PC-9 (cell line): ENCODE measurements at regions not wholly inside any gene's neighbourhood (a gene's known extent, or its start where the extent isn't known, plus 50 kb on each side); places are given as distances from the start of the nearest gene placed in this dataset.
A peak's percentile ranks its signal among the peaks of the same experiment; 100 is the strongest.

ENCODE experiments used
- BruUV-seq: library from RNA; stranded (reverse); fragments of 400-500 nt; replicated peaks from 2 replicates; lab custom pipeline; 2021; lab: Mats Ljungman, UMichigan
- CTCF ChIA-PET: fragments of 300-600 bp; sonication (Branson Sonifier 250); formaldehyde crosslinking; loops from one replicate; lab custom pipeline; 2022; ENCODE audit warnings: antibody characterized with exemption; lab: Charles Lee
- POLR2A ChIA-PET: fragments of 300-600 bp; sonication (Branson Sonifier 250); formaldehyde crosslinking; loops from one replicate; lab custom pipeline; 2022; ENCODE audit warnings: antibody characterized with exemption; ENCODE audit not compliant: unreplicated experiment; lab: Charles Lee
- DNase-seq, 2 experiments: peaks; one replicate each; pipeline versions ENCODE4 v3.0.0 to v3.0.0-alpha.2; 2015 to 2022; ENCODE audit warnings: mixed read lengths in 1 of 2
- H2AFZ ChIP-seq: fragments of 200-600 bp; sonication (generic); 2 replicates; pipeline ENCODE4 v1.8.1; 2017; ENCODE audit warnings: antibody characterized with exemption
- H3F3A ChIP-seq: fragments of 200-600 bp; sonication (generic); 2 replicates; pipeline ENCODE4 v1.8.1; 2017; ENCODE audit warnings: antibody characterized with exemption, mild to moderate bottlenecking, low read depth; ENCODE audit not compliant: insufficient read depth
- H3K27ac ChIP-seq: fragments of 200-600 bp; sonication (generic); 2 replicates; pipeline ENCODE4 v1.6.1; 2016; ENCODE audit warnings: mixed run types
- H3K27me3 ChIP-seq: fragments of 200-600 bp; sonication (generic); 2 replicates; pipeline ENCODE4 v1.6.1; 2016; ENCODE audit warnings: low read depth, mixed run types; ENCODE audit not compliant: insufficient read depth
- H3K36me3 ChIP-seq: fragments of 200-600 bp; sonication (generic); 2 replicates; pipeline ENCODE4 v1.6.1; 2016; ENCODE audit warnings: low read depth, mixed run types
- H3K4me1 ChIP-seq: fragments of 200-600 bp; sonication (generic); replicated peaks from 2 replicates; pipeline ENCODE4 v1.6.1; 2016; ENCODE audit warnings: mixed run types; ENCODE audit not compliant: insufficient read depth
- H3K4me2 ChIP-seq: fragments of 200-600 bp; sonication (generic); 2 replicates; pipeline ENCODE4 v1.6.1; 2017; ENCODE audit warnings: mixed run types
- H3K4me3 ChIP-seq: fragments of 200-600 bp; sonication (generic); 2 replicates; pipeline ENCODE4 v1.6.1; 2016; ENCODE audit warnings: mixed run types
- H3K79me2 ChIP-seq: fragments of 200-600 bp; sonication (generic); 2 replicates; pipeline ENCODE4 v1.6.1; 2017; ENCODE audit warnings: low read depth, mixed run types
- H3K9me2 ChIP-seq: fragments of 200-600 bp; sonication (generic); 2 replicates; pipeline ENCODE4 v1.8.1; 2017; ENCODE audit warnings: mild to moderate bottlenecking; ENCODE audit not compliant: insufficient read depth
- H3K9me3 ChIP-seq: fragments of 200-600 bp; sonication (generic); 2 replicates; pipeline ENCODE4 v1.8.1; 2016; ENCODE audit warnings: low read depth; ENCODE audit not compliant: insufficient read depth
- H4K20me1 ChIP-seq: fragments of 200-600 bp; sonication (generic); 2 replicates; pipeline ENCODE4 v1.8.1; 2017; ENCODE audit not compliant: insufficient read depth
- EZH2 ChIP-seq: fragments of 200-600 bp; sonication (generic); IDR thresholded peaks from 2 replicates; pipeline ENCODE4 v1.8.0; 2017; ENCODE audit warnings: antibody characterized with exemption, low read depth
- intact Hi-C: fragments of 100-400 bp; cut with micrococcal nuclease; formaldehyde crosslinking; loops from one replicate; pipeline ENCODE4 v1.10.0; 2022; ENCODE audit not compliant: unreplicated experiment
- TF ChIP-seq, protein P1 (sequence below): fragments of 200-600 bp; sonication (generic); conservative IDR thresholded peaks from 2 replicates; pipeline ENCODE4 v1.6.1; 2017; ENCODE audit warnings: mixed run types, antibody characterized with exemption, mild to moderate bottlenecking, moderate library complexity

GRCh38 chr14:46368275-46368674 is 283.3 kb downstream of the RPL10L start:
- H3F3A ChIP-seq = no peaks in the 10 kb centered on the region
- no peaks in the 10 kb centered on the region for H3K27me3 ChIP-seq
- no peak overlapping the region for H3K27ac ChIP-seq
- no peaks in the 10 kb centered on the region for H3K36me3 ChIP-seq
- intact Hi-C loops = no loop called here
- BruUV-seq = no TSS peak
- no peak overlapping the region for H3K4me2 ChIP-seq
- H3K9me2 ChIP-seq = no peaks in the 10 kb centered on the region
- no peak for TF ChIP-seq EZH2
- TF ChIP-seq, protein P1, sequence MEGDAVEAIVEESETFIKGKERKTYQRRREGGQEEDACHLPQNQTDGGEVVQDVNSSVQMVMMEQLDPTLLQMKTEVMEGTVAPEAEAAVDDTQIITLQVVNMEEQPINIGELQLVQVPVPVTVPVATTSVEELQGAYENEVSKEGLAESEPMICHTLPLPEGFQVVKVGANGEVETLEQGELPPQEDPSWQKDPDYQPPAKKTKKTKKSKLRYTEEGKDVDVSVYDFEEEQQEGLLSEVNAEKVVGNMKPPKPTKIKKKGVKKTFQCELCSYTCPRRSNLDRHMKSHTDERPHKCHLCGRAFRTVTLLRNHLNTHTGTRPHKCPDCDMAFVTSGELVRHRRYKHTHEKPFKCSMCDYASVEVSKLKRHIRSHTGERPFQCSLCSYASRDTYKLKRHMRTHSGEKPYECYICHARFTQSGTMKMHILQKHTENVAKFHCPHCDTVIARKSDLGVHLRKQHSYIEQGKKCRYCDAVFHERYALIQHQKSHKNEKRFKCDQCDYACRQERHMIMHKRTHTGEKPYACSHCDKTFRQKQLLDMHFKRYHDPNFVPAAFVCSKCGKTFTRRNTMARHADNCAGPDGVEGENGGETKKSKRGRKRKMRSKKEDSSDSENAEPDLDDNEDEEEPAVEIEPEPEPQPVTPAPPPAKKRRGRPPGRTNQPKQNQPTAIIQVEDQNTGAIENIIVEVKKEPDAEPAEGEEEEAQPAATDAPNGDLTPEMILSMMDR = no peak
- H3K79me2 ChIP-seq = no peaks in the 10 kb centered on the region
- no peaks in the 10 kb centered on the region for H4K20me1 ChIP-seq
- no peak for DNase-seq
- ChIA-PET POLR2A (no interaction called here), CTCF (no interaction called here)
- no peaks in the 10 kb centered on the region for H3K9me3 ChIP-seq
- H2AFZ ChIP-seq = no peak overlapping the region
- H3K4me3 ChIP-seq = no peak overlapping the region
- H3K4me1 ChIP-seq = no peaks in the 10 kb centered on the region

GRCh38 chr14:46352844-46353243 is 298.7 kb downstream of the RPL10L start:
- H3K4me3 ChIP-seq = no peak overlapping the region
- no TSS peak for BruUV-seq
- H3K36me3 ChIP-seq = no peaks in the 10 kb centered on the region
- CTCF ChIA-PET = no interaction called here
- H3K4me1 ChIP-seq = no peaks in the 10 kb centered on the region
- intact Hi-C loops = no loop called here
- no peaks in the 10 kb centered on the region for H4K20me1 ChIP-seq
- no peak overlapping the region for H3K4me2 ChIP-seq
- DNase-seq = no peak
- H3K9me3 ChIP-seq = no peaks in the 10 kb centered on the region
- no peak overlapping the region for H3K27ac ChIP-seq
- TF ChIP-seq EZH2 = no peak
- TF ChIP-seq, protein P1 = no peak
- no peak overlapping the region for H2AFZ ChIP-seq
- H3F3A ChIP-seq = no peaks in the 10 kb centered on the region
- no peaks in the 10 kb centered on the region for H3K27me3 ChIP-seq
- no peaks in the 10 kb centered on the region for H3K9me2 ChIP-seq
- no peaks in the 10 kb centered on the region for H3K79me2 ChIP-seq
- POLR2A ChIA-PET = no interaction called here

- Histone ChIP-seq H2AFZ (no peak overlapping the region), H3K9me2 (no peaks in the 10 kb centered on the region), H3K4me2 (no peak overlapping the region), H3K27me3 (no peaks in the 10 kb centered on the region), H3K4me3 (no peak overlapping the region), H3K27ac (no peak overlapping the region), H3F3A (no peaks in the 10 kb centered on the region), H3K4me1 (no peaks in the 10 kb centered on the region), H3K79me2 (no peaks in the 10 kb centered on the region), H3K36me3 (no peaks in the 10 kb centered on the region), H4K20me1 (no peaks in the 10 kb centered on the region), H3K9me3 (no peaks in the 10 kb centered on the region)
- intact Hi-C loops = loop anchor here (1.0 to 2.0 kb wide), 2 partner anchors 734 to 918 kb away; no protein-coding TSS in a partner anchor
- peak in 1 of 2 experiments; percentile 1 for DNase-seq
- TF ChIP-seq, protein P1 = peak; percentile 74
- TF ChIP-seq EZH2 = no peak
- BruUV-seq = no TSS peak
- CTCF ChIA-PET = no interaction called here
- POLR2A ChIA-PET = interaction anchor here (0.5 kb wide), 1 partner anchor 776 kb away, joined by 10 read pairs; no protein-coding TSS in a partner anchor
Measured at GRCh38 chr14:46344327-46344937, 307.1 kb downstream of the RPL10L start.
